ENCODE measurements at regions not wholly inside any gene's neighbourhood (a gene's known extent, or its start where the extent isn't known, plus 50 kb on each side); places are given as distances from the start of the nearest gene placed in this dataset.
"Not testable (repeated sequence)": the region's sequence is repeated elsewhere in the genome, so short reads cannot be mapped to it uniquely, and the experiment has no call there.

- POLR2A ChIA-PET = interaction anchor here (1.5 kb wide), 1 partner anchor 13 kb away, joined by 3 read pairs; no protein-coding TSS in a partner anchor
- no peak for TF ChIP-seq FOXM1 (IDR thresholded peaks at IDR 0.05; ENCODE audit: borderline replicate concordance)
- TF ChIP-seq NFRKB (IDR thresholded peaks at IDR 0.05) = no peak
- TF ChIP-seq ELF4 (IDR thresholded peaks at IDR 0.05) = no peak
- no peak for TF ChIP-seq LEF1 (IDR thresholded peaks at IDR 0.05; ENCODE audit: borderline replicate concordance)
- no peak for TF ChIP-seq ZNF384 (IDR thresholded peaks at IDR 0.05)
- no peak for TF ChIP-seq PKNOX1 (IDR thresholded peaks at IDR 0.05)
- TF ChIP-seq HDGF (IDR thresholded peaks at IDR 0.05; ENCODE audit: borderline replicate concordance) = no peak
- no peak for TF ChIP-seq FOXK2 (IDR thresholded peaks at IDR 0.05)
- no peak for TF ChIP-seq TARDBP (IDR thresholded peaks at IDR 0.05)
- no peak for TF ChIP-seq ARNT (IDR thresholded peaks at IDR 0.05)
- CTCF ChIA-PET = no interaction called here
- DNase-seq (ENCODE audit: extremely low spot score) = no peak
These were observed 51.8 kb upstream of the ENPEP start for GRCh38 chr4:110424144-110424543.

- no peak for DNase-seq (ENCODE audit: extremely low spot score)
- CTCF ChIA-PET = no interaction called here
- POLR2A ChIA-PET = no interaction called here
- TF ChIP-seq FOXA1 (IDR thresholded peaks at IDR 0.05) (no peak), NFRKB (IDR thresholded peaks at IDR 0.05) (no peak), ELF4 (IDR thresholded peaks at IDR 0.05) (no peak), BHLHE40 (IDR thresholded peaks at IDR 0.05; ENCODE audit: borderline replicate concordance) (no peak), FOXM1 (IDR thresholded peaks at IDR 0.05; ENCODE audit: borderline replicate concordance) (no peak), HDGF (IDR thresholded peaks at IDR 0.05; ENCODE audit: borderline replicate concordance) (no peak), SP1 (IDR thresholded peaks at IDR 0.05) (no peak), LEF1 (IDR thresholded peaks at IDR 0.05; ENCODE audit: borderline replicate concordance) (no peak)
These were observed 57.3 kb upstream of the ENPEP start for GRCh38 chr4:110418641-110419040.

GRCh38 chr4:110417136-110417535 is 58.8 kb upstream of the ENPEP start:
- ChIA-PET CTCF (no interaction called here), POLR2A (no interaction called here)
- TF ChIP-seq BHLHE40 (IDR thresholded peaks at IDR 0.05; ENCODE audit: borderline replicate concordance) = no peak
- no peak for TF ChIP-seq CTBP1 (IDR thresholded peaks at IDR 0.05; ENCODE audit: borderline replicate concordance)
- TF ChIP-seq SUZ12 (IDR thresholded peaks at IDR 0.05) = no peak
- no peak for TF ChIP-seq SP1 (IDR thresholded peaks at IDR 0.05)
- TF ChIP-seq FOXM1 (IDR thresholded peaks at IDR 0.05; ENCODE audit: borderline replicate concordance) = no peak
- TF ChIP-seq NFRKB (IDR thresholded peaks at IDR 0.05) = no peak
- TF ChIP-seq FOXK2 (IDR thresholded peaks at IDR 0.05) = no peak
- DNase-seq (ENCODE audit: extremely low spot score) = no peak

GRCh38 chr4:110415478-110415877 is 60.5 kb upstream of the ENPEP start:
- TF ChIP-seq ELF4 (IDR thresholded peaks at IDR 0.05) = no peak
- TF ChIP-seq ZNF384 (IDR thresholded peaks at IDR 0.05) = no peak
- no peak for TF ChIP-seq HDGF (IDR thresholded peaks at IDR 0.05; ENCODE audit: borderline replicate concordance)
- TF ChIP-seq TARDBP (IDR thresholded peaks at IDR 0.05) = no peak
- TF ChIP-seq SUZ12 (IDR thresholded peaks at IDR 0.05) = no peak
- TF ChIP-seq L3MBTL2 (conservative IDR thresholded peaks at IDR 0.05) = no peak
- TF ChIP-seq FOXK2 (IDR thresholded peaks at IDR 0.05) = no peak
- TF ChIP-seq PKNOX1 (IDR thresholded peaks at IDR 0.05) = no peak
- TF ChIP-seq NFRKB (IDR thresholded peaks at IDR 0.05) = no peak
- TF ChIP-seq CTBP1 (IDR thresholded peaks at IDR 0.05; ENCODE audit: borderline replicate concordance) = no peak
- TF ChIP-seq FOXM1 (IDR thresholded peaks at IDR 0.05; ENCODE audit: borderline replicate concordance) = no peak
- TF ChIP-seq ARNT (IDR thresholded peaks at IDR 0.05) = no peak
- no peak for DNase-seq (ENCODE audit: extremely low spot score)
- ChIA-PET POLR2A (no interaction called here), CTCF (no interaction called here)

- CTCF ChIA-PET = no interaction called here
- no peak for TF ChIP-seq CTBP1 (IDR thresholded peaks at IDR 0.05; ENCODE audit: borderline replicate concordance)
- TF ChIP-seq L3MBTL2 (conservative IDR thresholded peaks at IDR 0.05) = no peak
- TF ChIP-seq ZNF384 (IDR thresholded peaks at IDR 0.05) = no peak
- TF ChIP-seq SP1 (IDR thresholded peaks at IDR 0.05) = no peak
- no peak for TF ChIP-seq HDGF (IDR thresholded peaks at IDR 0.05; ENCODE audit: borderline replicate concordance)
- TF ChIP-seq ARNT (IDR thresholded peaks at IDR 0.05) = no peak
- TF ChIP-seq SUZ12 (IDR thresholded peaks at IDR 0.05) = no peak
- no peak for TF ChIP-seq NFRKB (IDR thresholded peaks at IDR 0.05)
- TF ChIP-seq FOXM1 (IDR thresholded peaks at IDR 0.05; ENCODE audit: borderline replicate concordance) = no peak
- TF ChIP-seq TARDBP (IDR thresholded peaks at IDR 0.05) = no peak
- TF ChIP-seq FOXK2 (IDR thresholded peaks at IDR 0.05) = no peak
- TF ChIP-seq FOXA1 (IDR thresholded peaks at IDR 0.05) = no peak
- POLR2A ChIA-PET = no interaction called here
- no peak for DNase-seq (ENCODE audit: extremely low spot score)
These were observed 60.9 kb upstream of the ENPEP start for GRCh38 chr4:110415041-110415440.

GRCh38 chr4:110414561-110414920 is 61.4 kb upstream of the ENPEP start:
- ChIA-PET CTCF (no interaction called here), POLR2A (no interaction called here)
- no peak for DNase-seq (ENCODE audit: extremely low spot score)
- TF ChIP-seq L3MBTL2 (conservative IDR thresholded peaks at IDR 0.05) (no peak), NFRKB (IDR thresholded peaks at IDR 0.05) (no peak), FOXA1 (IDR thresholded peaks at IDR 0.05) (no peak), SP1 (IDR thresholded peaks at IDR 0.05) (no peak), LEF1 (IDR thresholded peaks at IDR 0.05; ENCODE audit: borderline replicate concordance) (no peak), CTBP1 (IDR thresholded peaks at IDR 0.05; ENCODE audit: borderline replicate concordance) (no peak)

- POLR2A ChIA-PET; CTCF ChIA-PET; DNase-seq (ENCODE audit: extremely low spot score): not testable (repeated sequence)
These were observed 62.0 kb upstream of the ENPEP start for GRCh38 chr4:110413807-110414560.

All from HEK293T (cell line).